ENCODE measurements at regions not wholly inside any gene's neighbourhood (a gene's known extent, or its start where the extent isn't known, plus 50 kb on each side); places are given as distances from the start of the nearest gene placed in this dataset.

- TF ChIP-seq, protein P1, sequence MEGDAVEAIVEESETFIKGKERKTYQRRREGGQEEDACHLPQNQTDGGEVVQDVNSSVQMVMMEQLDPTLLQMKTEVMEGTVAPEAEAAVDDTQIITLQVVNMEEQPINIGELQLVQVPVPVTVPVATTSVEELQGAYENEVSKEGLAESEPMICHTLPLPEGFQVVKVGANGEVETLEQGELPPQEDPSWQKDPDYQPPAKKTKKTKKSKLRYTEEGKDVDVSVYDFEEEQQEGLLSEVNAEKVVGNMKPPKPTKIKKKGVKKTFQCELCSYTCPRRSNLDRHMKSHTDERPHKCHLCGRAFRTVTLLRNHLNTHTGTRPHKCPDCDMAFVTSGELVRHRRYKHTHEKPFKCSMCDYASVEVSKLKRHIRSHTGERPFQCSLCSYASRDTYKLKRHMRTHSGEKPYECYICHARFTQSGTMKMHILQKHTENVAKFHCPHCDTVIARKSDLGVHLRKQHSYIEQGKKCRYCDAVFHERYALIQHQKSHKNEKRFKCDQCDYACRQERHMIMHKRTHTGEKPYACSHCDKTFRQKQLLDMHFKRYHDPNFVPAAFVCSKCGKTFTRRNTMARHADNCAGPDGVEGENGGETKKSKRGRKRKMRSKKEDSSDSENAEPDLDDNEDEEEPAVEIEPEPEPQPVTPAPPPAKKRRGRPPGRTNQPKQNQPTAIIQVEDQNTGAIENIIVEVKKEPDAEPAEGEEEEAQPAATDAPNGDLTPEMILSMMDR (IDR thresholded peaks at IDR 0.05 in 2 of 3, conservative IDR thresholded peaks at IDR 0.05 in 1 of 3; ENCODE audit: borderline replicate concordance in 1 of 3, insufficient read depth in 1 of 3, low read depth in 2 of 3, low read length in 2 of 3), result no peak
- TF ChIP-seq, protein P2, sequence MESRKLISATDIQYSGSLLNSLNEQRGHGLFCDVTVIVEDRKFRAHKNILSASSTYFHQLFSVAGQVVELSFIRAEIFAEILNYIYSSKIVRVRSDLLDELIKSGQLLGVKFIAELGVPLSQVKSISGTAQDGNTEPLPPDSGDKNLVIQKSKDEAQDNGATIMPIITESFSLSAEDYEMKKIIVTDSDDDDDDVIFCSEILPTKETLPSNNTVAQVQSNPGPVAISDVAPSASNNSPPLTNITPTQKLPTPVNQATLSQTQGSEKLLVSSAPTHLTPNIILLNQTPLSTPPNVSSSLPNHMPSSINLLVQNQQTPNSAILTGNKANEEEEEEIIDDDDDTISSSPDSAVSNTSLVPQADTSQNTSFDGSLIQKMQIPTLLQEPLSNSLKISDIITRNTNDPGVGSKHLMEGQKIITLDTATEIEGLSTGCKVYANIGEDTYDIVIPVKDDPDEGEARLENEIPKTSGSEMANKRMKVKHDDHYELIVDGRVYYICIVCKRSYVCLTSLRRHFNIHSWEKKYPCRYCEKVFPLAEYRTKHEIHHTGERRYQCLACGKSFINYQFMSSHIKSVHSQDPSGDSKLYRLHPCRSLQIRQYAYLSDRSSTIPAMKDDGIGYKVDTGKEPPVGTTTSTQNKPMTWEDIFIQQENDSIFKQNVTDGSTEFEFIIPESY (IDR thresholded peaks at IDR 0.05; ENCODE audit: extremely low read depth, insufficient replicate concordance, low read length), result no peak
- TF ChIP-seq POLR2A (IDR thresholded peaks at IDR 0.05; ENCODE audit: borderline replicate concordance, extremely low read depth, insufficient read depth, insufficient read length) (no peak), REST (IDR thresholded peaks at IDR 0.05; ENCODE audit: low read depth) (no peak), TCF7L2 (IDR thresholded peaks at IDR 0.05; ENCODE audit: borderline replicate concordance, extremely low read depth, insufficient read depth, insufficient read length) (no peak), ZFX (IDR thresholded peaks at IDR 0.05) (no peak), ATF3 (IDR thresholded peaks at IDR 0.05) (no peak), SP1 (IDR thresholded peaks at IDR 0.05; ENCODE audit: low read depth) (no peak), SIN3A (IDR thresholded peaks at IDR 0.05; ENCODE audit: low read depth) (no peak), EZH2 (IDR thresholded peaks at IDR 0.05) (no peak), POLR2AphosphoS5 (IDR thresholded peaks at IDR 0.05; ENCODE audit: low read depth, low read length) (no peak)
These were observed 74.2 kb upstream of the INSIG1 start for GRCh38 chr7:155223503-155223902.
